PC-9 (cell line): ENCODE measurements at regions not wholly inside any gene's neighbourhood (a gene's known extent, or its start where the extent isn't known, plus 50 kb on each side); places are given as distances from the start of the nearest gene placed in this dataset.

Experiments
- CTCF ChIP-seq: fragments of 200-600 bp; sonication (generic); conservative IDR thresholded peaks from 2 replicates; pipeline ENCODE4 v1.6.1; 2017; ENCODE audit warnings: mixed run types, antibody characterized with exemption, mild to moderate bottlenecking, moderate library complexity
- EZH2 ChIP-seq: fragments of 200-600 bp; sonication (generic); IDR thresholded peaks from 2 replicates; pipeline ENCODE4 v1.8.0; 2017; ENCODE audit warnings: antibody characterized with exemption, low read depth

GRCh38 chr18:43970656-43971055 lies 693.4 kb upstream of the SYT4 start:
- no peak for TF ChIP-seq CTCF
- TF ChIP-seq EZH2: no peak
